NCI-H1694 (cell line): ENCODE measurements at regions not wholly inside any gene's neighbourhood (a gene's known extent, or its start where the extent isn't known, plus 50 kb on each side); places are given as distances from the start of the nearest gene placed in this dataset.

Source experiments
- DNase-seq: peaks from one replicate; lab custom pipeline; 2025; lab: John Stamatoyannopoulos, UW

DNA sequence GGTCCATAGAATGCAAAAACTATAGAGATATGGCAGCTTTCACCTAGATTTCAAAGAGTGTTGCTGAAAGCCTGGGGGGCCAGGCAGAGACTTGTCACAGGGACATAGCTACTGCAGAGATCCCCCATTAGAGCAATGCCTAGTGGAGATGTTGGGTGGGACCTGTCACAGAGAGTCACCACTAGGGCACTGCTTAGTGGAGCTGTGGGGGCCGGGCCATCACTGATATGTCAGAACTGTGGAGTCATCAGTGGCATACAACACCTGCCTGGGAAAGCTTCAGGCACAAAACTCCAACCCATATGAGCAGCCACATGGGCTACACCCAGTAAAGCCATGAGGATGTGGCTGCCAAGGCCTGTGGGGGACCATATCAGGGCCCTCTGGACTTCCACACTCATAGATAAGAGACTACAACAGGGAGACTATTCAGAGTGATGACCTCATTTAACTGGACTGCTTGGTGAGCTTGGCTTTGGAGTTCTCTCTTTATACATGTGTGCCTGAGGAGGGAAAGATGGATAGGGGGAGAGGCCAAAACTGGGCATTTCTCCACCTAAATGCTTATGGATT lies 176.3 kb downstream of the ZNF621 start:
- no peak for DNase-seq

DNA sequence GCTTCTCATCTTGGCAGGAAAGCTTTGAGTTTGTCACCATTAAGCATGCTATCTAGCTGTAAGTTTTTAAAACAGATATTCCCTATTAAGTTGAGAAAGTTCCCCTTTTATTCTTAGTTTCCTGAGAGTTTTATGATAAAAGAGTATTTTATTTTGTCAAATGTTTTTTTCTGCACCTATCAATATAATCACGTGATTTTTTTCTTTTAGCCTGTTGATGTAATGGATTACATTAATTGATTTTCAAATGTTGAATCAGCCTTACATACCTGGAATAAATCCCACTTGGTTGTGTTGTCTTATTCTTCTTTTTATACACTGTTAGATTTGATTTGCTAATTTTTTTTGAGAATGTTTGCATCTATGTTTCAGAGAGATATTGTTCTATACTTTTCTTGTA lies 179.5 kb downstream of the ZNF621 start:
- no peak for DNase-seq

DNA sequence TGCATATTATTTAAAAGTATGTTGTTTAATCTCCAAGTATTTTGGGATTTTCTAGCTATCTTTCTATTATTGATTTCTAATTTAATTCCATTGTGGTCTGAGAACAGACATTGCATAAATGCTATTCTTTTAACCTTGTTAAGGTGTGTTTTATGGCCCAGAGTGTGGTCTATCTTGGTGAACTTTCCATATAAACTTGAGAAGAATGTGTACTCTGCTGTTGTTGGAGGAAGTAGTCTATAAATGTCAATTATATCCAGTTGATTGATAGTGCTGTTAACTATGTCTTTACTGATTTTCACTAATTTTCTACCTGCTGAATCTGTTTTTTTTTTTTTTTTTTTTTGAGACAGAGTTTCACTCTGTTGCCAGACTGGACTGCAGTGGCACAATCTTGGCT lies 180.9 kb downstream of the ZNF621 start:
- no peak for DNase-seq

DNA sequence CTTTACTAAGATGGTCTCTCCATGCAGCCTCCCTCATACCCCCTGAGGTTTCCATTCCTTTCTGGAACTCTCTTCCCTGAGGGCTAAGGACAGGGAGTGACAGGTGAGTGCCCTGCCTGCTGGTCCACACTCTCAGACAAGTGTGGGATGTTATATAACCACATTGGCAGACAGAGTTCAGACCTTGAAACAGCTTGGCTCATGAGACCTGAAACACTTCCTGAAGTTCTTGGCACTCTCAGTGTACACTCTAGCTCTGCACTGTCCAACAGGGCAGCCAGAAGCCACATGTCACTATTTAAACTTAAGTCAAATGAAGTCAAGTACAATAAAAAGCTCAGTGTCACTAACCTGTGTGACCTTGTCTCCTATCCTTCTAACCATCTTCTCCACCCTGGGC lies 188.5 kb downstream of the ZNF621 start:
- DNase-seq: no peak

DNA sequence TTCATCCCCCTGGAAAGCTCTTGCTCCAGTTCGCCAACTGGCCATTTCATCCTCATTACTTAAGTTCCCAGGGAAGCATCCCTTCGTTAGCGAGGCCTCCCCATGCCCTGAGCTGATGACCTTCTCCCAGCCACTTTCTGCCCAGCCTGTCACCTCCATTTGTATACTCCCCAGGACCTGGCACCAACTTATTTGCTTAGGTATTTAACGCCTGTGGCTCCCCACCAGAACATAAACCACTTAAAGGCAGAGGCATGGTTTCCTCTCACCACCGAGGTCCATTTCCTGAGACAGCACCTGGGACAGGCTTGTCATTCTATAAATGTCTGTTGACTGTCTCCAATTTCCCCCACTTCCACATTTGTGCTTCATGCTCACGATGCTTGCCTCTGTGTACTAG lies 189.0 kb downstream of the ZNF621 start:
- DNase-seq: no peak

DNA sequence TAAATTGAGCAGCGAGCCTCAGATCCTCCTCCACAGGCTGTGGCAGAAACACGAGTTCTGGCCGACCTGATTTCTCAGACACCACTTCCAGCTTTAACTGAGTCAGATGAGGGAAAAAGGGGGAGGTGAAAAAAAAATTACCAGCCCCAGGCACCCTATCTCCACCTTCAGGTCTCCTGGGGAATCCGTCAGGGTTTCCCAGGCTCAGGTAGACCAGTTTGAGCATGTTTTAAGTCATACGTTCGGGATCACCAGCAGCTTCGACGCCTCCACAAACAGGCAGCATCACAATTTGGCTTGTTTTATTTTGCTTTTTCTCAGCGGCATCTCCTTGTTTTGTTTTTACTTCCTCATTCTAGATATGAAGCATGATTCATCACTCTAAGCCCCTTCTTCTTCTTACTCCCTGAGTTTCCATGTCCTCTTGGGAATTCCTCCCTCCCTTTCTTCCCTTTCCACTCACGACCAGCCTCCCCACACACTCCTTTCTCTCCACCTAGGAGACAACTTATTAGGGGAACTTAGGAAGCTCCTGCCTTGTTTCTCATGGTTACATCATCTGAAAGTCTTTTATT lies 190.1 kb downstream of the ZNF621 start:
- no peak for DNase-seq

DNA sequence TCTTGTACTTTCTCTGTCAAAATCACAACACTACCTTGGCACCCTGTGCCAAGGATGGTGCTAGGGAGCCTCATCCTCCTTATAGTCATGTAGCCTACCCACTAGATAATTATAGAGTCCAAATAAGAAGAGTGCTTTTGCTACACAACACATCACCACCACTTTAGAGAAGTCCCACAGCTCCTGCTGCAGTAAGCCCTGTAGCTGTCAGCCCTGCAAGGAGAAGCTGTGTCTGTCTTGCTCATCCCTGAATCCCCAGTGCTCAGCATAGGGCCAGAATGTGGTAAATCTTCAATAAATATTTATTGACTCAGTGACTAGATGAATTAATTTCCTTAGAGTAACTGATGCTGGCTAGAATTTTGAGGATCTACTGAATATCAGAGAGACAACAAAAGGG lies 190.8 kb downstream of the ZNF621 start:
- DNase-seq: no peak

DNA sequence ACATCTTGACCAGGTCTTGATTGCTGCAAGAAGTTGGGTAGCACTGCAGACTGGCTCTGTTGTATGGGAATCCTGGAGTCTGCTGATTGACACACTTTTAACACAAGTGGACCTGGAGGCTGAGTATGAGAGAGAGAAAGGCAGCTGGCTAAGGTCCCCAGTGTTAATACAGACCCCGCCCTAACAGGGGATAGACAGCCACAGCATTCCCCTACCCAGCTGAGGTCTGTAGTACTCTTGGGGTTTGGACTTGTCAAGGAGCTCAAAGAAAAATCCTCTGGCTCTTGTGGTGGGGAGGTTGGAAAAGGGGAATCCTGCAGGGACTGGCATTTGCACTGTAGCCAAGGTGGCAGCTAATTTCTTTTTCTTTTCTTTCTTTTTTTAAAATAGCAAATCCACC lies 192.7 kb downstream of the ZNF621 start:
- DNase-seq: no peak

DNA sequence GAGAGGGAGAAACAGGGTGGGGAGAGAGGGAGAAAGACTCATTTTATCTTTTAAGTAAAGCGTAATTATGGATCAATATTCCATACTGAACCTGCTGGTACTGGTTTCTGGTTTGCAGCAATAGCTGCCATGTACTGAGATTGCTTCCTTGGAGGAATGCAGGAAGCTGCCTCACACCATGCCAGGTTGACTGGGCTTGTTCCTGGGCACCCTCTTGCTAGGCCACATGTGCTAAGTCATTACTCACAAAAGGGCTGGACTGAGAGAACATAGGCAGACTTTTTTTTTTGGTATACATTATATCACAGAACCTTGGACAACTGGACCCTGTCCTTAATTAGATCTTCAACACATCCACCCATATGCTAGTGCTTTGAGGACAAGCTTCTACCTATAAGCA lies 193.4 kb downstream of the ZNF621 start:
- no peak for DNase-seq

DNA sequence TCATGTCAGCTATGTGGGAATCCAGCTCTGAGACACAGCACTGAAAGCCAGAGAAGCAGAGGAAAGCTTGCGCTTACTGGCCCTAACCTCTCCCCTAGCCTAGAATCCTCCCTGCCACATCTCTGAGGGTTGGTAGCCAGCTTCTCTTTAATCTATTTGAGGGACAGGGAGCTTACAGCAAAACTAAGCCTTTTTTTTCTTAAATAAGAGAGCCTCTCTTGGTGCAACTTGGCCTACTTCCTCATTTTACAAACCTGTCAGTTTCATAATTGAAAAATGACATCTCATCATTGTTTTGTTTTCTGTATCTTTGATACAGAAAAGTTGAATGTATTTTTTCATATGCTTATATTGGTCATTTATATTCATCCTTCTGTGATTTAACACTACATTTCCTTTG lies 193.9 kb downstream of the ZNF621 start:
- no peak for DNase-seq

DNA sequence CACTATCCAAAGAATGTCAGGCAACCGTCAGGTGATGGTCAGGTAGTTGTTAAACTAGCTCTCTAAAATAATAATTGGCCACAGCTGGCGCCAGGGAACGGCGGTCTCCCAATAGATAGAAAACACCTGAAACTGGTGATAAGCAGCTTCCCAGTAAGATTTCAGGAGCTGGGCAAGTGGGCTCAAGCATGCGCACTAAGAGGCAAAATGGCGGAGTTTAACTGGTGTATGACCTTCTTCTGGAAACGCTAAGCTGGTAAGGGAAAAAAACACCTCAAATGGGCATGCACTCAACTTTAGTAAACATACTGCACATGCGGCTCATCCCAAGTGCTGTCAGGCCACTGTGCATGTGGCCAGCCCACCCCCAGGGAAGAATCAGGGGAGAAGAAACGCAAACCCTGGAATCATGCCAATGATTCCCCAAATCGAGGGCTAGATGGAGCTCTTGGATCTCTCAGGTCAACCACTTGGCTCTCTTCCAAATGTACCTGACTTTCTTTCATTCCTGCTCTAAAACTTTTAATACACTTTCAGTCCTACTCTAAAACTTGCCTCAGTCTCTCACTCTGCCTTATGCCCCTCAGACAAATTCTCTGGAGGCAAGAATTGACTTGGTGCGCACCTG lies 195.0 kb downstream of the ZNF621 start:
- DNase-seq: no peak

DNA sequence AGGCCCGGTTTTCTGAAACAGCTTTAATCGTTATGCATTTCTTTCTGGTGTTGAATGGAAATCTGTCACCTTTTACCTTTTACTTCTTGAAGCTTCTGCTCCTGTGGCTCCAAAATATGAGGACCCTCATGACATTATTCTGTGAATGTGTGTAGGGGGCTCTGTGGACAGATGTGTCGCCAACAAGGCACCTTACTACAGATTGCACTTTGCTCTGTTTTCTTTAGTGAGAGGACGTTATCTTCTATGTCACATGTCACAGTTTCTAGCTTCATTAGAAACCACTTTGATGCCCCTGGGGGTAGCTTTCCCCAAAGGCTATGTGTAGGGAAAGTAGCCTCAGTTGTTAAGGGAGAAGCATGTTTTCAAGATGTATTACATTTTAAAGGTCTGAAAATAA lies 195.6 kb downstream of the ZNF621 start:
- DNase-seq: no peak

DNA sequence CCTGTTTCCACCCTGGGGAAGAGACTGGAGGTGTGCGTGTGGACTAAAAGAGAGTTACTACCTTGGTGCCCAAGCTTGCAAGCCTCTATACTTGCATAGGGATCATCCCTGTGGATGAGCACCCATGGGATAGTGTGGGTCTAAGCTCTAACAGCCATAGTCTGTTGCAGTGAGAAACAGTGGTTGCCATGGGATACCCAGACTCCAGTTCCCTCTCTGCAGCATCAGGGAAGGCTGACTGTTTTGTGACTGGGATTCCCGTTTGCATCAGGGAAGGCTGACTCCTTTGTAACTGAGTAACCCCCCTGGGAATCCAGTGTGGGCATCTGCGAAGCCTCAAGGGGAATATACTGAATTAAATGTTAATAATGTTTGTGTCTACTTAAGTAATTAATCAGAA lies 196.1 kb downstream of the ZNF621 start:
- no peak for DNase-seq

DNA sequence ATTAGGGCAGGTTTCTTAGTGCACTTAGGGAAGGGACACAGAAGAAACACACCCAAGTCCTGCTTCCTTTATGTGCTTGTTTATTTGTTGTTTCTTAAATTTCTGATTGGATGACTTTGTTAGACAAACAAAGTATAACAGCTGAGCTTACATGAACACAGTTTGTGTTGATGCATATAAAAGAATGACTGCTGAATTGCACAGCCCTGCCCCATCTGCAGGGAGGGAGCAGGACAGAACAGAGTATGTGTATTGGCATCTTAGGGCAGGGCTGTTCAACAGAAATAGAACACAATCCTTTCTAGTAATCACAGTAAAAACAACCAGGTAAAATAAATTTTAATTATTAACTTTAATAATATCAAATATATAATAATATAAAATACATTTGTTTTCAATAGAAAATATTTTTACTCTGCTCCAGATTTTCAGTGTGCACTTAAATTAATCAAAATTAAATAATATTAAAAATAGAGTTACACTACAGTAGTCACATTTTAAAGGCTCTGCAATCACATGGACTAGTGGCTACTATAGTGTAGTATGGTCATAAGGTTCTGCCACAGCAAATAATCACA lies 198.4 kb downstream of the ZNF621 start:
- DNase-seq: no peak

DNA sequence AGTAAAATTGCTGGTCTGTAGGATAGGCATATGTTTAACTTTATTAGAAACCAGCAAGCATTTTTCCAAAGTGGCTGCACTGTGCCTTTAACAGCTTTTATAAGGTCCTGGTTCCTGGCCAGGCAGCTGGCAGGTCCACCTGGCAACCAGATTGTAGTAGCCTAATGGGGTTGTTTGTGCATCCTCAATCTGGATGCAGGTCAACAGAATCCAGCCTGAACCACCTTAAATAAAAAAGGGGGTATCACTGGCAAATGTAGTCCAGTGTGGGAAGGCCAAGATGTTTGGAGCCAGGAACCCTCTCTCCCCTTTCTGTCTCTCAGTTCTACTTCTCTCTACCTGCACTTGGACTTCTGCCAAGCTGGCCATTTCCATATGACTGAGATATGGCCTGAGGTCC lies 200.3 kb downstream of the ZNF621 start:
- DNase-seq: no peak

DNA sequence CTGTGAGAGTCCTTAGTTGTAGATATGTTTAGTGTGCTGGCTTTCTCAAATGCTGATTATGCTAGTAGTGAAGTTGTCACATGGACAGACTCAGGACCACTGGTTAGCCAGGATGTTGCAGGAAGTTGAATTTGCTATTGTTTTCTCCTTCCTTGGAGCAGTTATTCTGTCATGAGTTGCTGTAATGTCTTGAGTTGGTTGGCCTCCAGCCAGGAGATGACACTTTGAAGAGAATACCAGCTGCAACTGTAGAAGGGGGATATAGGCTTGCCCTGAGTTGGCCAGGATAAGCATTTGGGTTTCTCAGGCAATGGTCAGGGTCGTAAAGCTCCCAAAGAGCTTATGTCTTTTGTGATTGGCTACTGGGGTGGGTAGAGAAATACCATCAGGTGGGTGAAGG lies 206.7 kb downstream of the ZNF621 start:
- no peak for DNase-seq

DNA sequence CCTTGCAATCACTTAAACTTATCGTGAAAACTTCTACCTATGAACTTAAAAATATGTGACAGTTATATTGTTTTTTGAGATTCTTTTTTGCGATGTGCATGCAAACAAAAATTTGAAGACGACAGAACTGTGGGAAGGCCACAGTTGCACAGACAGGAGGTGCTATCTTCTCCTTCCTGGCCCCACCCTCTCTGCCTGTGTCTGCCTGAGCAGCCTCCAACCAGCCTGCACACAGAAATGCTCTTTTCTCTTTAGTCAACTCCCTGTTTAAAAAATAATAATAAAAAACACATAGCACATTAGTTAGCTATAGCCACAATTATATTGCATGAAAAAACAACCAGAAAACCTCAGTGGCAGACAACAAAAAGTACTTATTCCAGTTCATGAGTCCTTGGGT lies 212.2 kb downstream of the ZNF621 start:
- no peak for DNase-seq

DNA sequence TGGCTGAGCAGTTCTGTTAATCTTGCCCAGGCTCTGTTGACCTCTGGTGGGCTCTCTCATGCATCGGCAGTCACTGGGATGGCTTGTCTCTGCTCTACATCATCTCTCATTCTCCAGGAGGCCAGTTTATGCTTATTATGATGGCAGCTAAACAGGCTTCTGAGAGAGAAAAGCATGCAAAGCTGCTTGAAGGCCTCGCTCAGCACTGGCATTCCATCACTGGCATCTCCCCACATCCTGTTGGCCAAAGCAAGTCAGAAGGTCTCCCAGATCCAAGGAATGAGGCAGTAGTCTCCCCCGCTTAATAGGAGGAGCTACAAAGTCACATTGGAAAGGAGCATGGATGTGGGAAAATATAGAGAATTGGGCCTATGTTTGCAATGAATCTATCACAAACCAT lies 212.6 kb downstream of the ZNF621 start:
- no peak for DNase-seq

DNA sequence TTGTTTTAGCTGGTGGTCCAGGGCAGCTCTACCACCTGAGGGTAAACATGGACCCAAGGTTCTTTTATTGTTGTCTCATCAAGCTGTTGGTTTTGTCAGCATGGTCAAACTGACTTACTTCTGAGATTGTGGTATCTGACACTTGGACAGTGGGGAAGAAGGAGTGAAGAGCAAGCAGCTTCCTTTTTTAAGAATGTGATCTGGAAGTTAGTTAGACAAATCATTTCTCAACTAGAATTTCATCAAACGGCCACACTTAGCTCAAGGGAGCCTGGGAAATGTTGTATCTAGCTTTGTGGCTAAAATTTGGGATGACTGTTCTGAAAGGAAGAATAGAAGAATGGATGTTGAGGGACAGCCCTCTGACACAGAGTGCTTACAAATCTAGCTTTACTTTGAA lies 215.2 kb downstream of the ZNF621 start:
- no peak for DNase-seq

DNA sequence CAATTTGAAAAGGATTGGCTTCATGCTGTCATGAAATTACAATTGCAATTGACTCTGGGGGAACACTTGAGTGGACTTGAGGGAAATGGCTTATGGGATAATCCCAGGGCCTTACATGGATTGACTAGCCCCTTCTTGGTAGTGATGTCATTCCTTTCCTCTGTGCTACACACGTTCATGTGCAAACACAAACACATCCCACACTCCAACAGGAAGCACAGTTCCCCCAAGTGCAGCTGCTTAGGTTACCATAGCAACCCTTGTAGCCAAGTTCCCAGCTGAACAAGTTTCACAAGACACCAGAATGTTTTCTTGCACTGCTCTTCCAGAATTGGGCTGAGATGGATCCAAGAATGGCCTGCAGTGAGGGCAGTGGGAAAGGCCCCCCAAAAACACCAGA lies 217.0 kb downstream of the ZNF621 start:
- no peak for DNase-seq

DNA sequence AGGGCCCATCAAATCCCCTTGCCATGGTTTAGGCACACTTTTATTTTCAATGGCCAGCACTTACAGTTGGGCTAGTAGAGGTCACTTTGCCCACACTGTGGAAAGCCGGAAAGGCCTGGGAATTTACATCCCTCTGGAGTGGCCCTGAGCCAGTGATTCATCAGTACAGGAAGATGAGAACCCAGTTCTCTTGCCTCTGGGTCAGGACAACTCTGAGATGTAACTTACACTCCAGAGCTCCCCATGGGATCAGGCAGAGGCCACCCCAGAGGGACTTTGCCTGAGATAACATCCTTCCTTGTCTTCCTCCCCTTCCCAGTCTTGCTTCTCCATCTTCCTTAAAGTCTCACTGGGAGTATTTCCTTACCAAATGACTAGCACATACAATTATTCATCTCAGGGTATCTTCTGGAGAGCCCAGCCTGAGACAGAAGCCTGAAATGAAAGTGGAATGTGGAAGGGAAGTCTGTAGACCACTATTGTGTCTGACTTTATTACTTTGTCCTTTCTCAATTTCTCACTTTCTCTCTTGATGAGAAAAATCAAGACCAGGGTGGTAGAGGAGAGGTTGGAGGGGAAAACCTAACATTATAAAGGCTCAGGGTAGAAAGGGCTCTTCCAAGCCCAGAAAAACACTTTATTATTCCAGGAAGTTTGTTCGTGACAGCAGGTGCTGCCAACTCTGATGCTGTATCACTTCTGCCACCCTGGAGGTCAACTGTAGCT lies 220.8 kb downstream of the ZNF621 start:
- no peak for DNase-seq

DNA sequence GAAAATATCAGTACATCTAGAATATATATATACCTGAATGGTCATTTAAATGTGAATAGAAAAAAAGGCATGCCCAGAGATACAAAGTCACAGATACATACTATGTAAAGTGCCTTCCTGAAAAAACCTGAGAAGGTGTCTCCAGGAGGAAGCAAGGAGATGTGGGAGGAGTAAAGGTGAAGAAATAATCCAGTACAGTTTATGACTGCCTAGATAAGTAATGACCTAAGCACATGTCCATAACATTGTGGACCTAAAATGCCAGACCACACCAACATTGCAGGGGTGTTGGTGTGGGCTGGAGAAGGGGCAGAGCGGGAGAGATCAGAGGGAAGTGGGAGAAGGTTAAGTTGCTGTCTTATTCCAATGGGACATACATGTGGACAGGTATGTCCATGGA lies 226.9 kb downstream of the ZNF621 start:
- no peak for DNase-seq

DNA sequence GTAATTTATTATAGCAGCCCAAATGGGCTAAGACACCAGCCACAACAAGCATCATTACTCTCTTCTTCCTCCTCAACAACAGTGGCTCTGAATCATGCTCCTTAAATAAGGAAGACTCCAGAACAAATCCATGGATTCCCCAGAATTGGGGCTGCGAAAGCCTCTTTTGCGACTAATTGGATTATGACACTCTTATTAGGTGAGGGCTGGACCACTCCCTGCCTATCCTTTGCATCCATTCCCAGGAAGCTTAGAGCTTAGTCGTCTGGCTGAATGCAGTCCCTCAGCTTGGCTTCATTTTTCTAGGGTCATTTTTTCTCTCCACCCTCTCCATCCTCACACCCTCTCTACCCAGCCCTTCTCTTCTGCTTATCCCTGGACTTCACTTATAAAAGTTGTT lies 227.7 kb downstream of the ZNF621 start:
- DNase-seq: no peak
